ENCODE measurements at regions not wholly inside any gene's neighbourhood (a gene's known extent, or its start where the extent isn't known, plus 50 kb on each side); places are given as distances from the start of the nearest gene placed in this dataset.

- no peak for TF ChIP-seq CTCF (IDR thresholded peaks at IDR 0.05; ENCODE audit: insufficient read depth, low read length, severe bottlenecking)
- DNase-seq (ENCODE audit: low read depth), result peak; percentile 8
- Histone ChIP-seq H3K4me3 (ENCODE audit: low read depth, low read length) (no peak overlapping the region), H3K36me3 (ENCODE audit: control insufficient read depth, insufficient read depth, low read length) (no peaks in the 10 kb centered on the region), H3K27me3 (ENCODE audit: control insufficient read depth, insufficient read depth, low read length) (no peaks in the 10 kb centered on the region)
- FAIRE-seq, result no peak
Measured at GRCh38 chr18:76643996-76644395, 149.0 kb upstream of the ZNF516 start.

GRCh38 chr18:76643199-76643598, 148.2 kb upstream of the ZNF516 start:
- no peak for FAIRE-seq

GRCh38 chr18:76640438-76640837, 145.4 kb upstream of the ZNF516 start:
- FAIRE-seq (no peak), DNase-seq (ENCODE audit: low read depth) (no peak)
- Histone ChIP-seq H3K27me3 (ENCODE audit: control insufficient read depth, insufficient read depth, low read length) (no peaks in the 10 kb centered on the region), H3K36me3 (ENCODE audit: control insufficient read depth, insufficient read depth, low read length) (no peaks in the 10 kb centered on the region), H3K4me3 (ENCODE audit: low read depth, low read length) (no peak overlapping the region)
- TF ChIP-seq CTCF (IDR thresholded peaks at IDR 0.05; ENCODE audit: insufficient read depth, low read length, severe bottlenecking), result no peak

More at GRCh38 chr18:76643199-76643598, 148.2 kb upstream of the ZNF516 start:
- no peak for DNase-seq (ENCODE audit: low read depth)
- no peaks in the 10 kb centered on the region for H3K36me3 ChIP-seq (ENCODE audit: control insufficient read depth, insufficient read depth, low read length)
- no peak overlapping the region for H3K4me3 ChIP-seq (ENCODE audit: low read depth, low read length)
- no peaks in the 10 kb centered on the region for H3K27me3 ChIP-seq (ENCODE audit: control insufficient read depth, insufficient read depth, low read length)
- TF ChIP-seq CTCF (IDR thresholded peaks at IDR 0.05; ENCODE audit: insufficient read depth, low read length, severe bottlenecking), result no peak

- FAIRE-seq (no peak), DNase-seq (ENCODE audit: low read depth) (no peak)
- no peak for TF ChIP-seq CTCF (IDR thresholded peaks at IDR 0.05; ENCODE audit: insufficient read depth, low read length, severe bottlenecking)
Measured at GRCh38 chr18:76634564-76634963, 139.5 kb upstream of the ZNF516 start.

GRCh38 chr18:76633588-76634269, 138.7 kb upstream of the ZNF516 start:
- DNase-seq (ENCODE audit: low read depth) (no peak), FAIRE-seq (no peak)
- Histone ChIP-seq H3K36me3 (ENCODE audit: control insufficient read depth, insufficient read depth, low read length) (no peaks in the 10 kb centered on the region), H3K4me3 (ENCODE audit: low read depth, low read length) (no peak overlapping the region), H3K27me3 (ENCODE audit: control insufficient read depth, insufficient read depth, low read length) (no peaks in the 10 kb centered on the region)
- TF ChIP-seq CTCF (IDR thresholded peaks at IDR 0.05; ENCODE audit: insufficient read depth, low read length, severe bottlenecking), result no peak

More at GRCh38 chr18:76634564-76634963, 139.5 kb upstream of the ZNF516 start:
- Histone ChIP-seq H3K4me3 (ENCODE audit: low read depth, low read length) (no peak overlapping the region), H3K36me3 (ENCODE audit: control insufficient read depth, insufficient read depth, low read length) (no peaks in the 10 kb centered on the region), H3K27me3 (ENCODE audit: control insufficient read depth, insufficient read depth, low read length) (no peaks in the 10 kb centered on the region)

- H3K27me3 ChIP-seq (ENCODE audit: control insufficient read depth, insufficient read depth, low read length), result no peaks in the 10 kb centered on the region
- H3K4me3 ChIP-seq (ENCODE audit: low read depth, low read length), result no peak overlapping the region
- H3K36me3 ChIP-seq (ENCODE audit: control insufficient read depth, insufficient read depth, low read length), result no peaks in the 10 kb centered on the region
- DNase-seq (ENCODE audit: low read depth) (no peak), FAIRE-seq (no peak)
- TF ChIP-seq CTCF (IDR thresholded peaks at IDR 0.05; ENCODE audit: insufficient read depth, low read length, severe bottlenecking), result no peak
Measured at GRCh38 chr18:76627444-76627843, 132.4 kb upstream of the ZNF516 start.
